ENCODE measurements at regions not wholly inside any gene's neighbourhood (a gene's known extent, or its start where the extent isn't known, plus 50 kb on each side); places are given as distances from the start of the nearest gene placed in this dataset.

DNA sequence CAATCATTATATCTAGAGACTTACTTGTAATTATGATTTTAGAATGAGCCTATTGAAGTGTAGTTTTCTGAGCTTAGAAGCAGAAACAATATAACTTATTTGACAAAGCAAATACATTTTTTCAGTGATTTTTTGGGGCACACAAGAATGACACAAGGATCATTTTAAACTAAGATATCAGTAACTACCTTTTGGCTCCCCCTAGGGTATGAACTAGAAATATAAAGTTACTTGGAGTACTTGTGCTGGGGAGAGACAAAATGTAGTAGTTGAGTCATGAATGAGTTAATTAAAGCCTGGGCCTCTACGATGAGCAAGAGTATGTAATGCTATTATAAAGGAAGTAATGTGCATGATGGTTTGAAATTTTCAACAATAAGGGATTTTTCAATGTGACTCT, 1244.1 kb upstream of the ACO1 start:
- TF ChIP-seq EZH2phosphoT487 (IDR thresholded peaks at IDR 0.05; ENCODE audit: borderline replicate concordance, low read length) = no peak
- TF ChIP-seq, protein P1, sequence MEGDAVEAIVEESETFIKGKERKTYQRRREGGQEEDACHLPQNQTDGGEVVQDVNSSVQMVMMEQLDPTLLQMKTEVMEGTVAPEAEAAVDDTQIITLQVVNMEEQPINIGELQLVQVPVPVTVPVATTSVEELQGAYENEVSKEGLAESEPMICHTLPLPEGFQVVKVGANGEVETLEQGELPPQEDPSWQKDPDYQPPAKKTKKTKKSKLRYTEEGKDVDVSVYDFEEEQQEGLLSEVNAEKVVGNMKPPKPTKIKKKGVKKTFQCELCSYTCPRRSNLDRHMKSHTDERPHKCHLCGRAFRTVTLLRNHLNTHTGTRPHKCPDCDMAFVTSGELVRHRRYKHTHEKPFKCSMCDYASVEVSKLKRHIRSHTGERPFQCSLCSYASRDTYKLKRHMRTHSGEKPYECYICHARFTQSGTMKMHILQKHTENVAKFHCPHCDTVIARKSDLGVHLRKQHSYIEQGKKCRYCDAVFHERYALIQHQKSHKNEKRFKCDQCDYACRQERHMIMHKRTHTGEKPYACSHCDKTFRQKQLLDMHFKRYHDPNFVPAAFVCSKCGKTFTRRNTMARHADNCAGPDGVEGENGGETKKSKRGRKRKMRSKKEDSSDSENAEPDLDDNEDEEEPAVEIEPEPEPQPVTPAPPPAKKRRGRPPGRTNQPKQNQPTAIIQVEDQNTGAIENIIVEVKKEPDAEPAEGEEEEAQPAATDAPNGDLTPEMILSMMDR (IDR thresholded peaks at IDR 0.05; ENCODE audit: low read depth, low read length, poor library complexity, severe bottlenecking) = peak; percentile 46

All from DOHH2 (cell line).